K562 (cell line): ENCODE measurements at regions not wholly inside any gene's neighbourhood (a gene's known extent, or its start where the extent isn't known, plus 50 kb on each side); places are given as distances from the start of the nearest gene placed in this dataset.

ENCODE experiments used
- ATAC-seq: fragments of 200-7000 bp; cut with Tn5 transposase; 3 replicates; pipeline ENCODE4 v1.9.1; 2020; ENCODE audit warnings: moderate library complexity
- BruUV-seq: library from RNA; stranded (reverse); fragments of 400-500 nt; replicated peaks from 2 replicates; lab custom pipeline; 2021; lab: Mats Ljungman, UMichigan
- CTCF ChIA-PET: fragments of 300-600 bp; formaldehyde crosslinking; extraction: SDS; loops from one replicate; lab custom pipeline; 2021; ENCODE audit warnings: low intra/inter-chr PET ratio; lab: Yijun Ruan, JAX
- POLR2A ChIA-PET: fragments of 300-600, 350-650 bp; sonication (Branson Sonifier 250); formaldehyde crosslinking; extraction: SDS; loops from one replicate; lab custom pipeline; 2021; ENCODE audit warnings: antibody characterized with exemption, inconsistent platforms; lab: Yijun Ruan, JAX
- DNase-seq, 4 experiments: peaks; one replicate each; pipeline versions ENCODE4 v3.0.0 to v3.0.0-alpha.2; 2011 to 2018; ENCODE audit warnings: low spot score in 3 of 4, mixed read lengths in 3 of 4; ENCODE audit errors: extremely low read depth in 1 of 4
- FAIRE-seq: peaks from 2 replicates; lab custom pipeline; 2011; peaks lifted over from hg19 to GRCh38; lab: Jason Lieb, UNC
- H2AFZ ChIP-seq: 2 replicates; pipeline ENCODE4 v1.6.0; 2011; ENCODE audit warnings: low read depth, low read length, control low read depth, inconsistent platforms
- H3K27ac ChIP-seq: fragments of 200-600 bp; 3 replicates; pipeline ENCODE4 v1.8.0; 2011; ENCODE audit warnings: low read depth, mild to moderate bottlenecking, control low read depth, inconsistent platforms, low read length, moderate library complexity, mixed read lengths; ENCODE audit errors: extremely low read depth
- H3K27me3 ChIP-seq, 2 experiments: fragments of 300-600 bp in 1 of 2; 2 replicates in 1 of 2; 3 replicates in 1 of 2; pipeline versions ENCODE4 v1.6.0 to v1.8.0; 2011; ENCODE audit warnings: inconsistent platforms in 2 of 2, low read length in 2 of 2, mild to moderate bottlenecking in 1 of 2, mixed read lengths in 1 of 2, moderate library complexity in 1 of 2; ENCODE audit not compliant: control insufficient read depth in 2 of 2, insufficient read depth in 2 of 2
- H3K36me3 ChIP-seq: fragments of 300-600 bp; 3 replicates; pipeline ENCODE4 v1.8.0; 2011; ENCODE audit warnings: mild to moderate bottlenecking, low read length, inconsistent platforms; ENCODE audit not compliant: control insufficient read depth, insufficient read depth
- H3K4me1 ChIP-seq, 2 experiments: fragments of 200-600 bp in 1 of 2; replicated peaks in 1 of 2; 2 replicates in 1 of 2; 3 replicates in 1 of 2; pipeline versions ENCODE4 v1.5.1 to v1.8.0; 2011; ENCODE audit warnings: inconsistent platforms in 2 of 2, low read length in 2 of 2, mild to moderate bottlenecking in 1 of 2, mixed read lengths in 1 of 2, moderate library complexity in 1 of 2; ENCODE audit not compliant: control insufficient read depth in 2 of 2, insufficient read depth in 2 of 2
- H3K4me2 ChIP-seq: 2 replicates; pipeline ENCODE4 v1.6.1; 2011; ENCODE audit warnings: low read length, control low read depth, inconsistent platforms, mixed read lengths; ENCODE audit not compliant: insufficient read depth
- H3K4me3 ChIP-seq: fragments of 200-600 bp; sonication (generic), shearing (Covaris generic); 2 replicates; pipeline ENCODE4 v1.5.1; 2016; ENCODE audit warnings: control low read depth, inconsistent platforms
- H3K79me2 ChIP-seq: fragments of 200-600 bp; 3 replicates; pipeline ENCODE4 v1.8.0; 2011; ENCODE audit warnings: low read length, inconsistent platforms; ENCODE audit not compliant: control insufficient read depth, insufficient read depth
- H3K9ac ChIP-seq, 2 experiments: 2 replicates each; pipeline versions ENCODE4 v1.6.0 to v1.6.1; 2011; ENCODE audit warnings: low read depth in 2 of 2, low read length in 2 of 2, control low read depth in 1 of 2, inconsistent platforms in 1 of 2, mild to moderate bottlenecking in 1 of 2, mixed read lengths in 1 of 2; ENCODE audit not compliant: insufficient read depth in 1 of 2
- H3K9me1 ChIP-seq: one replicate; pipeline ENCODE4 v1.6.0; 2011; ENCODE audit warnings: inconsistent platforms, mild to moderate bottlenecking, low read length, moderate library complexity; ENCODE audit not compliant: control insufficient read depth, insufficient read depth
- H3K9me3 ChIP-seq: replicated peaks from 2 replicates; pipeline ENCODE4 v1.5.1; 2011; ENCODE audit warnings: low read depth, low read length, inconsistent platforms; ENCODE audit not compliant: control insufficient read depth, insufficient read depth
- H4K20me1 ChIP-seq: replicated peaks from 2 replicates; pipeline ENCODE4 v1.6.1; 2011; ENCODE audit warnings: low read length, inconsistent platforms, mixed read lengths; ENCODE audit not compliant: control insufficient read depth, insufficient read depth
- HNRNPLL ChIP-seq: fragments of 200-400 bp; formaldehyde crosslinking; IDR thresholded peaks from 2 replicates; pipeline ENCODE4 v1.6.1; 2017; ENCODE audit warnings: low read length, low read depth, mild to moderate bottlenecking; ENCODE audit not compliant: poor library complexity, severe bottlenecking
- NR3C1 ChIP-seq: sonication (generic); formaldehyde crosslinking; IDR thresholded peaks from 2 replicates; pipeline ENCODE4 v1.8.1; 2022; ENCODE audit warnings: missing genetic modification reagents
- POLR2A ChIP-seq: fragments of 450-650 bp; conservative IDR thresholded peaks from 2 replicates; pipeline ENCODE4 v1.6.1; 2016
- RBM22 ChIP-seq: fragments of 200-400 bp; formaldehyde crosslinking; IDR thresholded peaks from 2 replicates; pipeline ENCODE4 v1.6.1; 2018; ENCODE audit warnings: low read length, low read depth; ENCODE audit not compliant: poor library complexity, severe bottlenecking
- SNIP1 ChIP-seq: fragments of 450-650 bp; IDR thresholded peaks from 2 replicates; pipeline ENCODE4 v1.7.1; 2017; ENCODE audit warnings: low read depth, mild to moderate bottlenecking
- ZNF589 ChIP-seq: fragments of 200-800 bp; sonication (Bioruptor generic); IDR thresholded peaks from 2 replicates; pipeline ENCODE4 v1.6.1; 2016; ENCODE audit warnings: low read depth, missing genetic modification characterization, missing compliant biosample characterization
- WGBS: fragments of 100-300 bp; shearing (Covaris generic); methylation state at CpG from one replicate; pipeline ENCODE4 v1.1.6; 2016; ENCODE audit warnings: low coverage, mixed read lengths; ENCODE audit not compliant: insufficient coverage; ENCODE audit errors: missing lambda C conversion rate; 5-methylcytosine and 5-hydroxymethylcytosine counted together
- in situ Hi-C: fragments of 300-500 bp; cut with MboI; formaldehyde crosslinking; loops from 4 replicates; pipeline ENCODE4 v1.15.0; 2018; ENCODE audit warnings: inconsistent platforms, mixed read lengths
- intact Hi-C: fragments of 100-400 bp; cut with micrococcal nuclease; formaldehyde crosslinking; loops from 2 replicates; pipeline ENCODE4 v1.14.2; 2022
- TF ChIP-seq, protein P1 (sequence below): IDR thresholded peaks from 3 replicates; pipeline ENCODE4 v1.6.1; 2011; ENCODE audit warnings: borderline replicate concordance, mild to moderate bottlenecking; ENCODE audit not compliant: insufficient read length, insufficient read depth
- TF ChIP-seq, protein P2 (sequence below): IDR thresholded peaks from 2 replicates; pipeline ENCODE4 v1.6.1; 2011; ENCODE audit warnings: borderline replicate concordance, low read depth, mild to moderate bottlenecking, moderate library complexity, low read length; ENCODE audit not compliant: insufficient read depth, poor library complexity, severe bottlenecking
- TF ChIP-seq, protein P3 (sequence below): fragments of 450-650 bp; formaldehyde crosslinking; IDR thresholded peaks from 2 replicates; pipeline ENCODE4 v1.4.0; 2020; ENCODE audit warnings: mild to moderate bottlenecking, moderate library complexity
- TF ChIP-seq, protein P4 (sequence below): sonication (generic); formaldehyde crosslinking; IDR thresholded peaks from 2 replicates; pipeline ENCODE4 v1.8.0; 2022; ENCODE audit warnings: mild to moderate bottlenecking, missing genetic modification reagents

DNA sequence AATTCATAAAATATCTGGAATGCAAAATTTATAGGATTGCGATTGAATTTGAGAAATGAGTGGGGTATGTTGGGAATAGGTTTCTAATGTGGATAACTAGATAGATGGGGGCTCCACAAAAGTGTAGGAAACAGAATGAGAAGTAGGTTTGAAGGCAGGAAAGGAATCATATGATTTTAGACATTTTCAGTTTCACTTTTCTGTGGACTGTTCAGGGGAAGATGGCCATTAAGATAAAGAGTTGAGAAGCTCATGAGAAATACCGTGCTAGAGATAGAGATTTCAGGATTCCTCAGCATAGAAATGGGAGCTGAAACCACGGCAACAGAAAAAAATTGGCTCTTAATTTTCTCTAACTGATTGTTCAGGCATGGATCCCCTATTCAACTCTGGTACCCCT, 163.4 kb upstream of the CD180 start:
- FAIRE-seq (no peak), ATAC-seq (no peak), DNase-seq (no peak)
- in situ Hi-C loops = no loop called here
- BruUV-seq = no TSS peak
- H4K20me1 ChIP-seq = no peaks in the 10 kb centered on the region
- H2AFZ ChIP-seq = no peak overlapping the region
- no peak overlapping the region for H3K9ac ChIP-seq
- H3K4me1 ChIP-seq = no peaks in the 10 kb centered on the region
- H3K27me3 ChIP-seq = no peaks in the 10 kb centered on the region
- H3K79me2 ChIP-seq = no peaks in the 10 kb centered on the region
- intact Hi-C loops = no loop called here
- no peak overlapping the region for H3K27ac ChIP-seq
- POLR2A ChIA-PET = interaction anchor here (0.6 kb wide), 1 partner anchor 40 kb away, joined by 3 read pairs; no protein-coding TSS in a partner anchor
- H3K9me3 ChIP-seq = no peaks in the 10 kb centered on the region
- 2% methylated on average over 3 of the region's 3 CpGs for WGBS
- TF ChIP-seq HNRNPLL (no peak), ZNF589 (CRISPR knock-in tag) (no peak), POLR2A (no peak)
- TF ChIP-seq, protein P1, sequence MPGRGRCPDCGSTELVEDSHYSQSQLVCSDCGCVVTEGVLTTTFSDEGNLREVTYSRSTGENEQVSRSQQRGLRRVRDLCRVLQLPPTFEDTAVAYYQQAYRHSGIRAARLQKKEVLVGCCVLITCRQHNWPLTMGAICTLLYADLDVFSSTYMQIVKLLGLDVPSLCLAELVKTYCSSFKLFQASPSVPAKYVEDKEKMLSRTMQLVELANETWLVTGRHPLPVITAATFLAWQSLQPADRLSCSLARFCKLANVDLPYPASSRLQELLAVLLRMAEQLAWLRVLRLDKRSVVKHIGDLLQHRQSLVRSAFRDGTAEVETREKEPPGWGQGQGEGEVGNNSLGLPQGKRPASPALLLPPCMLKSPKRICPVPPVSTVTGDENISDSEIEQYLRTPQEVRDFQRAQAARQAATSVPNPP = no peak
- H3K9me1 ChIP-seq = no peaks in the 10 kb centered on the region
- no peaks in the 10 kb centered on the region for H3K36me3 ChIP-seq
- CTCF ChIA-PET = no interaction called here
- no peak overlapping the region for H3K4me3 ChIP-seq
- no peak overlapping the region for H3K4me2 ChIP-seq

DNA sequence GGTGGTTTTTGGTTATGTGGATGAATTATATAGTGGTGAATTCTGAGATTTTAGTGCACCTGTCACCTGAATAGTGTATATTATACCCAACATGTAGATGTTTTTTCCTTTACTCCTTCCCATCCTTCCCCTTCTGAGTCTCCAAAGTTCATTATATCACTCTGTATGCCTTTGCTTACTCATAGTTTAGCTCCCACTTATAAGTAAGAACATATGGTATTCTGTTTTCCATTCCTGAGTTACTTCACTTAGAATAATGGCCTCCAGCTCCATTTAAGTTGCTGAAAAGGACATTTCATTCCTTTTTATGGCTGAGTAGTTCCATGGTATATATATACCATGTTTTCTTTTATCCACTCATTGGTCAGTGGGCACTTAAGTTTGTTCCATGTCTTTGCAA, 161.6 kb upstream of the CD180 start:
- POLR2A ChIA-PET = no interaction called here
- H3K9me1 ChIP-seq = no peaks in the 10 kb centered on the region
- TF ChIP-seq, protein P2, sequence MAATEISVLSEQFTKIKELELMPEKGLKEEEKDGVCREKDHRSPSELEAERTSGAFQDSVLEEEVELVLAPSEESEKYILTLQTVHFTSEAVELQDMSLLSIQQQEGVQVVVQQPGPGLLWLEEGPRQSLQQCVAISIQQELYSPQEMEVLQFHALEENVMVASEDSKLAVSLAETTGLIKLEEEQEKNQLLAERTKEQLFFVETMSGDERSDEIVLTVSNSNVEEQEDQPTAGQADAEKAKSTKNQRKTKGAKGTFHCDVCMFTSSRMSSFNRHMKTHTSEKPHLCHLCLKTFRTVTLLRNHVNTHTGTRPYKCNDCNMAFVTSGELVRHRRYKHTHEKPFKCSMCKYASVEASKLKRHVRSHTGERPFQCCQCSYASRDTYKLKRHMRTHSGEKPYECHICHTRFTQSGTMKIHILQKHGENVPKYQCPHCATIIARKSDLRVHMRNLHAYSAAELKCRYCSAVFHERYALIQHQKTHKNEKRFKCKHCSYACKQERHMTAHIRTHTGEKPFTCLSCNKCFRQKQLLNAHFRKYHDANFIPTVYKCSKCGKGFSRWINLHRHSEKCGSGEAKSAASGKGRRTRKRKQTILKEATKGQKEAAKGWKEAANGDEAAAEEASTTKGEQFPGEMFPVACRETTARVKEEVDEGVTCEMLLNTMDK = no peak
- TF ChIP-seq, protein P3, sequence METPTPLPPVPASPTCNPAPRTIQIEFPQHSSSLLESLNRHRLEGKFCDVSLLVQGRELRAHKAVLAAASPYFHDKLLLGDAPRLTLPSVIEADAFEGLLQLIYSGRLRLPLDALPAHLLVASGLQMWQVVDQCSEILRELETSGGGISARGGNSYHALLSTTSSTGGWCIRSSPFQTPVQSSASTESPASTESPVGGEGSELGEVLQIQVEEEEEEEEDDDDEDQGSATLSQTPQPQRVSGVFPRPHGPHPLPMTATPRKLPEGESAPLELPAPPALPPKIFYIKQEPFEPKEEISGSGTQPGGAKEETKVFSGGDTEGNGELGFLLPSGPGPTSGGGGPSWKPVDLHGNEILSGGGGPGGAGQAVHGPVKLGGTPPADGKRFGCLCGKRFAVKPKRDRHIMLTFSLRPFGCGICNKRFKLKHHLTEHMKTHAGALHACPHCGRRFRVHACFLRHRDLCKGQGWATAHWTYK = no peak
- TF ChIP-seq RBM22 (no peak), NR3C1 (CRISPR knock-in tag) (no peak), SNIP1 (no peak)
- TF ChIP-seq, protein P4, sequence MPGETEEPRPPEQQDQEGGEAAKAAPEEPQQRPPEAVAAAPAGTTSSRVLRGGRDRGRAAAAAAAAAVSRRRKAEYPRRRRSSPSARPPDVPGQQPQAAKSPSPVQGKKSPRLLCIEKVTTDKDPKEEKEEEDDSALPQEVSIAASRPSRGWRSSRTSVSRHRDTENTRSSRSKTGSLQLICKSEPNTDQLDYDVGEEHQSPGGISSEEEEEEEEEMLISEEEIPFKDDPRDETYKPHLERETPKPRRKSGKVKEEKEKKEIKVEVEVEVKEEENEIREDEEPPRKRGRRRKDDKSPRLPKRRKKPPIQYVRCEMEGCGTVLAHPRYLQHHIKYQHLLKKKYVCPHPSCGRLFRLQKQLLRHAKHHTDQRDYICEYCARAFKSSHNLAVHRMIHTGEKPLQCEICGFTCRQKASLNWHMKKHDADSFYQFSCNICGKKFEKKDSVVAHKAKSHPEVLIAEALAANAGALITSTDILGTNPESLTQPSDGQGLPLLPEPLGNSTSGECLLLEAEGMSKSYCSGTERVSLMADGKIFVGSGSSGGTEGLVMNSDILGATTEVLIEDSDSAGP = no peak

More for the DNA sequence above, 161.6 kb upstream of the CD180 start:
- Histone ChIP-seq H2AFZ (no peak overlapping the region), H3K4me1 (no peaks in the 10 kb centered on the region), H3K36me3 (no peaks in the 10 kb centered on the region), H3K79me2 (no peaks in the 10 kb centered on the region), H3K9ac (no peak overlapping the region), H3K4me2 (no peak overlapping the region), H3K27me3 (no peaks in the 10 kb centered on the region), H3K4me3 (no peak overlapping the region), H3K27ac (no peak overlapping the region), H3K9me3 (no peaks in the 10 kb centered on the region), H4K20me1 (no peaks in the 10 kb centered on the region)
- intact Hi-C loops = no loop called here
- no TSS peak for BruUV-seq
- no peak for FAIRE-seq
- ATAC-seq = no peak
- in situ Hi-C loops = no loop called here
- CTCF ChIA-PET = no interaction called here
- no peak for DNase-seq
